Right lobe of liver (tissue), 6 donors: ENCODE measurements at regions not wholly inside any gene's neighbourhood (a gene's known extent, or its start where the extent isn't known, plus 50 kb on each side); places are given as distances from the start of the nearest gene placed in this dataset.

Experiments used
- ATAC-seq, 4 donors: fragments of 200-7000 bp; cut with Tn5 transposase; one replicate each; pipeline ENCODE4 v1.9.1; 2020; ENCODE audit warnings: mild to moderate bottlenecking in 4 of 4, moderate library complexity in 4 of 4
- DNase-seq, 3 donors: peaks; one replicate each; pipeline ENCODE4 v3.0.0-alpha.2; 2020
- H3K27ac ChIP-seq, 3 donors: fragments of 200-600 bp; one replicate each; pipeline ENCODE4 v1.8.0; 2022
- H3K27me3 ChIP-seq, 2 donors: fragments of 200-600 bp; one replicate each; pipeline ENCODE4 v1.8.0; 2022
- H3K36me3 ChIP-seq, 4 donors: fragments of 200-600 bp; sonication (generic) in 1 of 4; one replicate each; pipeline versions ENCODE4 v1.5.1 to v1.8.0; 2017 to 2022; ENCODE audit warnings: control low read depth in 1 of 4
- H3K4me1 ChIP-seq, 4 donors: fragments of 200-600 bp; sonication (generic) in 1 of 4; one replicate each; pipeline versions ENCODE4 v1.5.1 to v1.8.0; 2017 to 2022; ENCODE audit warnings: control low read depth in 1 of 4
- H3K4me3 ChIP-seq, 3 donors: fragments of 200-600 bp; one replicate each; pipeline ENCODE4 v1.8.0; 2022
- H3K9me3 ChIP-seq, 4 donors: fragments of 200-600 bp; sonication (generic) in 1 of 4; one replicate each; pipeline versions ENCODE4 v1.5.1 to v1.8.0; 2017 to 2022; ENCODE audit warnings: control low read depth in 1 of 4
- CTCF ChIP-seq, 4 donors: fragments of 200-600 bp in 3 of 4; fragments of 450-650 bp in 1 of 4; IDR thresholded peaks; one replicate each; pipeline versions ENCODE4 v1.5.1 to v1.8.0; 2016 to 2022; ENCODE audit warnings: antibody characterized with exemption in 4 of 4, mild to moderate bottlenecking in 2 of 4
- POLR2A ChIP-seq: fragments of 450-650 bp; IDR thresholded peaks from one replicate; pipeline ENCODE4 v1.6.1; 2017; ENCODE audit warnings: antibody characterized with exemption, mild to moderate bottlenecking
- WGBS: methylation state at CpG from one replicate; pipeline ENCODE4 v1.1.6; 2018; ENCODE audit warnings: low coverage, low lambda C conversion rate; ENCODE audit not compliant: insufficient coverage; ENCODE audit errors: missing lambda C conversion rate; 5-methylcytosine and 5-hydroxymethylcytosine counted together
- intact Hi-C, 2 donors: fragments of 100-400 bp; cut with DNase I; formaldehyde crosslinking; loops; one replicate each; pipeline versions ENCODE4 v1.11.2 to v1.14.1; 2022
- donor health status: DM: no; HTN: yes; CAD: no.
- donor health status: DM: no; HTN: no; CAD: no.
- donor health status: DM: no; HTN: no; CAD: no.
- donor health status: DM: no; HTN: yes; CAD: no.
- donor health status: DM: no; HTN: yes; CAD: no.

GRCh38 chr20:24732599-24732998 lies 216.5 kb upstream of the CST7 start:
- no peak for TF ChIP-seq CTCF (IDR thresholded peaks at IDR 0.05)
- TF ChIP-seq POLR2A: no peak
- ATAC-seq: no peak
- intact Hi-C loops: no loop called here

GRCh38 chr20:24733416-24733815 lies 215.7 kb upstream of the CST7 start:
- Histone ChIP-seq H3K4me3 (no peak overlapping the region), H3K27me3 (no peaks in the 10 kb centered on the region), H3K4me1 (no peaks in the 10 kb centered on the region), H3K36me3 (no peaks in the 10 kb centered on the region), H3K27ac (no peak overlapping the region), H3K9me3 (no peaks in the 10 kb centered on the region)
- DNase-seq (no peak), ATAC-seq (no peak)
- no peak for TF ChIP-seq POLR2A
- no peak for TF ChIP-seq CTCF (IDR thresholded peaks at IDR 0.05)
- 78% methylated on average over 1 of the region's 1 CpG for WGBS
- intact Hi-C loops: no loop called here

More at GRCh38 chr20:24732599-24732998, 216.5 kb upstream of the CST7 start:
- no peak overlapping the region for H3K27ac ChIP-seq
- H3K4me3 ChIP-seq: no peak overlapping the region
- no peaks in the 10 kb centered on the region for H3K4me1 ChIP-seq
- WGBS: 70% methylated on average over 2 of the region's 4 CpGs
- no peaks in the 10 kb centered on the region for H3K9me3 ChIP-seq
- peak in 1 of 3 donors; percentile 5 for DNase-seq
- no peaks in the 10 kb centered on the region for H3K36me3 ChIP-seq
- no peaks in the 10 kb centered on the region for H3K27me3 ChIP-seq

- no peaks in the 10 kb centered on the region for H3K9me3 ChIP-seq
- intact Hi-C loops: no loop called here
- H3K27ac ChIP-seq: no peak overlapping the region
- TF ChIP-seq CTCF (IDR thresholded peaks at IDR 0.05) (no peak), POLR2A (no peak)
- no peaks in the 10 kb centered on the region for H3K27me3 ChIP-seq
- H3K4me1 ChIP-seq: no peaks in the 10 kb centered on the region
- H3K36me3 ChIP-seq: no peaks in the 10 kb centered on the region
- no peak overlapping the region for H3K4me3 ChIP-seq
- 70% methylated on average over 2 of the region's 10 CpGs for WGBS
- ATAC-seq: peak in 1 of 4 donors; percentile 14
- DNase-seq: no peak
Observed at GRCh38 chr20:24734139-24734538, 214.9 kb upstream of the CST7 start.

GRCh38 chr20:24735263-24735662 lies 213.8 kb upstream of the CST7 start:
- Histone ChIP-seq H3K27me3 (no peaks in the 10 kb centered on the region), H3K4me3 (no peak overlapping the region), H3K36me3 (no peaks in the 10 kb centered on the region), H3K9me3 (no peaks in the 10 kb centered on the region), H3K4me1 (no peaks in the 10 kb centered on the region), H3K27ac (no peak overlapping the region)
- WGBS: 70% methylated on average over 5 of the region's 7 CpGs
- no peak for DNase-seq
- no peak for ATAC-seq
- intact Hi-C loops: no loop called here
- TF ChIP-seq CTCF (IDR thresholded peaks at IDR 0.05): no peak
- TF ChIP-seq POLR2A: no peak
